RWPE2 (cell line): ENCODE measurements at regions not wholly inside any gene's neighbourhood (a gene's known extent, or its start where the extent isn't known, plus 50 kb on each side); places are given as distances from the start of the nearest gene placed in this dataset.
"Not testable (repeated sequence)": the region's sequence is repeated elsewhere in the genome, so short reads cannot be mapped to it uniquely, and the experiment has no call there.

ENCODE experiments used
- ATAC-seq: fragments of 200-7000 bp; cut with Tn5 transposase; 3 replicates; pipeline ENCODE4 v1.9.1; 2021; ENCODE audit warnings: low read depth
- DNase-seq: peaks from one replicate; pipeline ENCODE4 v3.0.0-alpha.2; 2020; ENCODE audit warnings: low spot score
- H3K27ac ChIP-seq: fragments of 450-650 bp; 2 replicates; pipeline ENCODE4 v1.5.1; 2017; ENCODE audit warnings: mild to moderate bottlenecking; ENCODE audit not compliant: poor library complexity, severe bottlenecking
- H3K27me3 ChIP-seq: fragments of 250-450 bp; sonication (Bioruptor Pico); 2 replicates; pipeline ENCODE4 v1.5.1; 2021; ENCODE audit warnings: mild to moderate bottlenecking, moderate library complexity; ENCODE audit not compliant: insufficient read depth, poor library complexity, severe bottlenecking
- H3K36me3 ChIP-seq: fragments of 250-450 bp; sonication (Bioruptor Pico); 2 replicates; pipeline ENCODE4 v1.5.1; 2020; ENCODE audit warnings: low read depth, mild to moderate bottlenecking, moderate library complexity
- H3K4me1 ChIP-seq: fragments of 250-450 bp; sonication (Bioruptor Pico); 2 replicates; pipeline ENCODE4 v1.5.1; 2021; ENCODE audit warnings: mild to moderate bottlenecking, moderate library complexity; ENCODE audit not compliant: insufficient read depth, poor library complexity, severe bottlenecking
- H3K4me3 ChIP-seq: fragments of 250-450 bp; sonication (Bioruptor Pico); 2 replicates; pipeline ENCODE4 v1.5.1; 2021; ENCODE audit warnings: mild to moderate bottlenecking, moderate library complexity; ENCODE audit not compliant: severe bottlenecking
- H3K9me3 ChIP-seq: fragments of 250-450 bp; sonication (Bioruptor Pico); 2 replicates; pipeline ENCODE4 v1.5.1; 2021; ENCODE audit warnings: mild to moderate bottlenecking, moderate library complexity; ENCODE audit not compliant: severe bottlenecking
- TF ChIP-seq, protein P1 (sequence below): fragments of 450-650 bp; IDR thresholded peaks from one replicate; pipeline ENCODE4 v1.5.1; 2017; ENCODE audit warnings: mild to moderate bottlenecking, moderate library complexity; ENCODE audit not compliant: poor library complexity, severe bottlenecking

DNA sequence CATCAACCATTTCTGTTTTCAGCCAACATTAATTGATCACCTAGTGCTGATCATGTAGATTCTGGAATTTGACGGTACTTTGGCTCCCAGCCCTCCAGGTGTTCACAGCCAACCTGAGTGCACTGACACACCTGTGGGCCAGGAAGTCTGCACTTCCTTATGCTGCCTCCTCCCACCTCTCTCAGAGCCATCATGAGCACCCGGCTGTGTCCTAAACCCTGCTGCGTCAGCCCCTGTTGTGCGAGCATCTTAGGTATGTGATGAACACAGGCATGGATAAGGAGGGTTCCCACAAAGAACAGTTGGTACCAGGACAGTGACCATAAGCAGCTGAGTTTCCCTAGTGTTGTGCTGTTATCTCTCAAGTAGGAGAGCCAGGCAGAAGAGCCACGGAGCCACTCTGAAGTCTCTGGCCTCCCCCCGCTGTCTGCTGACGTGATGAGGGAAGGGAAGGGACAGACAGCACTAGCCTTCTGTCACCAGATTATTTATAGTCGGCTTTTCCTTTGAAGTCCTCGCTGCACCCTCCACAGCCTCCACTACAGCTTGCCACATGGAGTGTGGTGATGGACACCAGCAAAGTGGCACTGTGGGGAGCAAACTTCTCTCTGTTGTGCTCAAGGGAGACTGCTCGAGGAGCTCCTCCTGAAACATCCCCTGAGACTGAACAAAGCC, 162.8 kb upstream of the ANKFN1 start:
- Histone ChIP-seq H3K4me3 (no peak overlapping the region), H3K27me3 (no peaks in the 10 kb centered on the region), H3K9me3 (no peaks in the 10 kb centered on the region), H3K4me1 (no peaks in the 10 kb centered on the region), H3K36me3 (no peaks in the 10 kb centered on the region), H3K27ac (no peak overlapping the region)
- TF ChIP-seq, protein P1, sequence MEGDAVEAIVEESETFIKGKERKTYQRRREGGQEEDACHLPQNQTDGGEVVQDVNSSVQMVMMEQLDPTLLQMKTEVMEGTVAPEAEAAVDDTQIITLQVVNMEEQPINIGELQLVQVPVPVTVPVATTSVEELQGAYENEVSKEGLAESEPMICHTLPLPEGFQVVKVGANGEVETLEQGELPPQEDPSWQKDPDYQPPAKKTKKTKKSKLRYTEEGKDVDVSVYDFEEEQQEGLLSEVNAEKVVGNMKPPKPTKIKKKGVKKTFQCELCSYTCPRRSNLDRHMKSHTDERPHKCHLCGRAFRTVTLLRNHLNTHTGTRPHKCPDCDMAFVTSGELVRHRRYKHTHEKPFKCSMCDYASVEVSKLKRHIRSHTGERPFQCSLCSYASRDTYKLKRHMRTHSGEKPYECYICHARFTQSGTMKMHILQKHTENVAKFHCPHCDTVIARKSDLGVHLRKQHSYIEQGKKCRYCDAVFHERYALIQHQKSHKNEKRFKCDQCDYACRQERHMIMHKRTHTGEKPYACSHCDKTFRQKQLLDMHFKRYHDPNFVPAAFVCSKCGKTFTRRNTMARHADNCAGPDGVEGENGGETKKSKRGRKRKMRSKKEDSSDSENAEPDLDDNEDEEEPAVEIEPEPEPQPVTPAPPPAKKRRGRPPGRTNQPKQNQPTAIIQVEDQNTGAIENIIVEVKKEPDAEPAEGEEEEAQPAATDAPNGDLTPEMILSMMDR, result no peak
- DNase-seq, result no peak
- no peak for ATAC-seq

DNA sequence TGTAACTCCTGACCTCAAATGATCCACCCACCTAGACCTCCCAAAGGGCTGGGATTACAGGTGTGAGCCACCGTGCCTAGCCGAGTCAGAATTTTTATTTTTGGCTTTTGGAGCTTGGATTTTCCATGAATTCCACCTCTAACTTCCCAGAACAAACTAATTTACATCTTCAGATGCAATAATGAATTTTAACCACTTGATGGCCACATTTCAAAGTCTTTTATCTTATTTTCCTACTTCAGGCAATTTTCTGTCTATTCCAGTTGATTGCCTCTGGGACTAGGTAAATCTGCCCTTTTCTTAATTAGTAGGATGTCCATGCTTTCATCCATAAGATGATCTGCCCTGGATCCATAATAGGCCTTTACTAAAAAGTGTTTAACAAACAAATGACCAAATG, 156.4 kb upstream of the ANKFN1 start:
- no peak for DNase-seq
- H3K4me3 ChIP-seq, result no peak overlapping the region
- H3K36me3 ChIP-seq, result no peaks in the 10 kb centered on the region
- TF ChIP-seq, protein P1, result no peak
- no peak for ATAC-seq
- no peaks in the 10 kb centered on the region for H3K4me1 ChIP-seq
- H3K27me3 ChIP-seq, result no peaks in the 10 kb centered on the region
- no peaks in the 10 kb centered on the region for H3K9me3 ChIP-seq
- H3K27ac ChIP-seq, result no peak overlapping the region

DNA sequence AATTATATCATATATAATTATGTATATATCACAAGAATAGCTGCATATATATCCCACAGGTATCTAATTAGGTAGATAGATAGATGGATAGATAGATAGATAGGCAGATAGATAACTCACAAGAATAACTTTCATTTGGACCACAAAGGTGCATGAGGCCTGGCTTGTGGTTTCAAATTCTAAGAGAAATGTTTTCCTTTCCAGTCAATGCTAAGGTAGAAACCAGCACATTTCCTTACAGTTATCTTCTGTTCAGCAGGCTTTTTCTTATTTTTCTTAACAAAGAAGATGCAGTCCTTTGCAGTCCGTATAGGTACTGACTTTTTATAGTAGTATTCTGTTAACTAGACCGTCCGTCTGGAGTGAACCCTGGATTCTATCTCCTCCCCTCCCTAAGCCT, 152.9 kb upstream of the ANKFN1 start:
- H3K4me1 ChIP-seq, result no peaks in the 10 kb centered on the region
- DNase-seq (no peak), ATAC-seq (no peak)
- TF ChIP-seq, protein P1, result no peak
- no peak overlapping the region for H3K27ac ChIP-seq
- no peak overlapping the region for H3K4me3 ChIP-seq
- no peaks in the 10 kb centered on the region for H3K9me3 ChIP-seq
- H3K36me3 ChIP-seq, result no peaks in the 10 kb centered on the region
- H3K27me3 ChIP-seq, result no peaks in the 10 kb centered on the region

DNA sequence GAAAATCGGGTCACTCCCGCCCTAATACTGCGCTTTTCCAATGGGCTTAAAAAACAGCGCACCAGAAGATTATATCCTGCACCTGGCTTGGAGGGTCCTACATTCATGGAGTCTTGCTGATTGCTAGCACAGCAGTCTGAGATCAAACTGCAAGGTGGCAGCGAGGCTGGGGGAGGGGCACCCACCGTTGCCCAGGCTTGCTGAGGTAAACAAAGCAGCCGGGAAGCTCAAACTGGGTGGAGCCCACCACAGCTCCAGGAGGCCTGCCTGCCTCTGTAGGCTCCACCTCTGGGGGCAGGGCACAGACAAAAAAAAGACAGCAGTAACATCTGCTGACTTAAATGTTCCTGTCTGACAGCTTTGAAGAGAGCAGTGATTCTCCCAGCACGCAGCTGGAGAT, 150.6 kb upstream of the ANKFN1 start:
- H3K27me3 ChIP-seq, ATAC-seq, H3K27ac ChIP-seq, H3K9me3 ChIP-seq, H3K4me3 ChIP-seq, H3K4me1 ChIP-seq, H3K36me3 ChIP-seq, DNase-seq: not testable (repeated sequence)

DNA sequence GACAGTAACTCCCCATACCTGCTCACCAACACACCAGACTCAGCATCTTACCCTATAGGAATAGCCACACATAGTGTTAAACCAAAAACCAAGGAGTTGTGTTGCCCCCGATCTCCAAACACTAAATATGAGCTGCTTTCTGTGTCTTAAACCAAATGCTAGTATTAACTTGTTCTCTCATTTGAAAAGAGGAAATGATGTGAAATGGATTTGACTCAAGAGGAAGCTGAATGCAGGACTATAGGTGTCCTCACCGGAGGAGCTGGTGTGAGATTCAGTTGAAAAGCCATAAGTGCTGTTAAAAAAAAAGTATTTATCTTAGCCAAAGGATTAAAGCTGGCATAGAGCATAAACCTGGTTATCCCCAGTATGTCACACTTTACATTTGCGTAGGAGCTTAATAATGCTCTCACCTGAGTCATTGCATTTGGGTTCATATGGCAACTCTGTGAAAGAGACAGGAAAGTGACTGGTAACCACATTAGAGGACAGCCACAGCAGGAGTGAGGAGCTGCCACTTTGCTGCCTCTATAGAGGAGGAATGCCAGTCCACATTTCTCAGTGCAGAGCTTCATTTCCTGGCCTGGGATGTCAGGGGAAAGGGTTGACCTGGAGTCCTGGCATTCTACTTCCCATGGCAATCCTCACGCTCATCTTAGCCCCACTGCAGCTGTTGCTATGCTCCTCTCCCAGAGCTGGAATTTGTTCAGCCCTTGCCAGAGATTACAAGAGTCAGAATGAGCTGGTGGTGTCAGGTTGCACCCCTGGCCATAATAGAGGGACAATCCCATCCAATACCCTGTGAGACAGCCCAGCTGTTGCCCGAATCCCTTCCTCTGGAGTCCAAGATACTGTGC, 143.3 kb upstream of the ANKFN1 start:
- no peak for DNase-seq
- Histone ChIP-seq H3K36me3 (no peaks in the 10 kb centered on the region), H3K27me3 (no peaks in the 10 kb centered on the region), H3K27ac (no peak overlapping the region), H3K9me3 (no peaks in the 10 kb centered on the region), H3K4me3 (no peak overlapping the region), H3K4me1 (no peaks in the 10 kb centered on the region)
- no peak for ATAC-seq
- TF ChIP-seq, protein P1, result no peak
